ENCODE measurements at regions not wholly inside any gene's neighbourhood (a gene's known extent, or its start where the extent isn't known, plus 50 kb on each side); places are given as distances from the start of the nearest gene placed in this dataset.

GRCh38 chr20:48558906-48559305, 268.9 kb downstream of the PREX1 start:
- TF ChIP-seq, protein P1, sequence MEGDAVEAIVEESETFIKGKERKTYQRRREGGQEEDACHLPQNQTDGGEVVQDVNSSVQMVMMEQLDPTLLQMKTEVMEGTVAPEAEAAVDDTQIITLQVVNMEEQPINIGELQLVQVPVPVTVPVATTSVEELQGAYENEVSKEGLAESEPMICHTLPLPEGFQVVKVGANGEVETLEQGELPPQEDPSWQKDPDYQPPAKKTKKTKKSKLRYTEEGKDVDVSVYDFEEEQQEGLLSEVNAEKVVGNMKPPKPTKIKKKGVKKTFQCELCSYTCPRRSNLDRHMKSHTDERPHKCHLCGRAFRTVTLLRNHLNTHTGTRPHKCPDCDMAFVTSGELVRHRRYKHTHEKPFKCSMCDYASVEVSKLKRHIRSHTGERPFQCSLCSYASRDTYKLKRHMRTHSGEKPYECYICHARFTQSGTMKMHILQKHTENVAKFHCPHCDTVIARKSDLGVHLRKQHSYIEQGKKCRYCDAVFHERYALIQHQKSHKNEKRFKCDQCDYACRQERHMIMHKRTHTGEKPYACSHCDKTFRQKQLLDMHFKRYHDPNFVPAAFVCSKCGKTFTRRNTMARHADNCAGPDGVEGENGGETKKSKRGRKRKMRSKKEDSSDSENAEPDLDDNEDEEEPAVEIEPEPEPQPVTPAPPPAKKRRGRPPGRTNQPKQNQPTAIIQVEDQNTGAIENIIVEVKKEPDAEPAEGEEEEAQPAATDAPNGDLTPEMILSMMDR (conservative IDR thresholded peaks at IDR 0.05): no peak
- no peak for TF ChIP-seq ZFX (IDR thresholded peaks at IDR 0.05)
- no peak overlapping the region for H3K27ac ChIP-seq

DNA sequence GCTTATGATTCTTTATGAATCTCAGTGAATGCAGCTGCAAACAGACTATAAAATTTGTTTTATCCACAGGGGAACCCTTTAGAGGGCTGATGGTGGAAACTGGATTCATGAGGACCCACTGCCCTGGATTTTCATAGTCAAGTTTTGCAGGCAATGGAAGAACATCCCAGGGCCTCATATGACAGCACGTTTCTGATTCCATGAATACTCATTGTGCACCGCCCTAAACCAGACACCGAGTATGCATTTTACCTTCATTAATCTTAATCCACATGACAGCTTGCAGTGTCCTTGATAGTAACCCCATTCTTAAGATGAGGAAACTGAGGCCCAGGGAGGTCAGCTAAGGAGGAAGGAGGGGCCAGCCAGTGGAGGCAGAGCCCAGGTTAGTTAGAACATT, 270.4 kb downstream of the PREX1 start:
- H3K27ac ChIP-seq: no peak overlapping the region
- TF ChIP-seq, protein P1 (conservative IDR thresholded peaks at IDR 0.05): no peak
- no peak for TF ChIP-seq ZFX (IDR thresholded peaks at IDR 0.05)

GRCh38 chr20:48556956-48557355, 270.8 kb downstream of the PREX1 start:
- no peak overlapping the region for H3K27ac ChIP-seq
- no peak for TF ChIP-seq ZFX (IDR thresholded peaks at IDR 0.05)
- TF ChIP-seq, protein P1 (conservative IDR thresholded peaks at IDR 0.05): no peak

DNA sequence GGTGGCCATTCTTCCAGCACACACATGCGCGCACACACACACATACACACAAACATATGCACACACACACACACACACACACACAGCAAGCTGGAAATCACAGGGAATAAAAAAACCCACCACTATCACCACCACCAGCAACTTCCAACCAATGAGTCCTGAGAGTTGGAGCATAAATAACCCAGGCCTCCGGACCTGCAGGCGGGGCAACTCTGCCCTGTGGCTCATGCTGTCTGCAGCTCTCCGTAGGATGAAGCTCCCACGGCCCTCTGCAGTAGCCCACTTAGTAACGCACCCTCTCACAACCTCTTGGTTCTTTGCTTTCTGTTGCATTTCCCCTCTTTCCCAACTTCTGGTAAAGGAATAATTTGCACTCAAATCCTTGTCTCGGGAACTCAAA, 275.2 kb downstream of the PREX1 start:
- H3K27ac ChIP-seq: no peak overlapping the region
- no peak for TF ChIP-seq ZFX (IDR thresholded peaks at IDR 0.05)
- TF ChIP-seq, protein P1 (conservative IDR thresholded peaks at IDR 0.05): no peak

DNA sequence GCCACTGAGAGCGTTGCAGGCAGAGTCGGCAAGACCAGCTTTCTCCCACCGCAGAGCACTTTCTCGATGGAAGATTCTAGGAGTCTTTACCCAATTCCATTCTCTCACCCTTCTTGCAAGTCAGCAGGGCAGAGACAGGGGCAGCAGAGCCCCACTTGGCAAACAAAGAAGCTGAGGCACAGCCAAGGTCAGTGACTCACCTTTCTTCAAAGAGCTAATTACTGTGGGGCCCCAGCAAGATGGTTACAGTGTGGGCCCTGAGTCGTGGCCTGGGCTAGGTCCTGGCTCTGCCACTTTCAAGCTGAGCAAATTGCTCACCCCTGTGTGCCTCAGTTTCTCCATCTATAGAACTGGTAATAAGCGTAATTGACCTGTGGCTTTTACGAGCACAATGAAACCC, 277.0 kb downstream of the PREX1 start:
- no peak for TF ChIP-seq ZFX (IDR thresholded peaks at IDR 0.05)
- TF ChIP-seq, protein P1 (conservative IDR thresholded peaks at IDR 0.05): no peak
- no peak overlapping the region for H3K27ac ChIP-seq

GRCh38 chr20:48547664-48548063, 280.1 kb downstream of the PREX1 start:
- no peak for TF ChIP-seq ZFX (IDR thresholded peaks at IDR 0.05)
- H3K27ac ChIP-seq: no peak overlapping the region

- no peak for TF ChIP-seq ZFX (IDR thresholded peaks at IDR 0.05)
- TF ChIP-seq, protein P1 (conservative IDR thresholded peaks at IDR 0.05): no peak
- H3K27ac ChIP-seq: no peak overlapping the region
Observed at GRCh38 chr20:48544402-48545339, 283.1 kb downstream of the PREX1 start.

Data from C4-2B (cell line).